ENCODE measurements at regions not wholly inside any gene's neighbourhood (a gene's known extent, or its start where the extent isn't known, plus 50 kb on each side); places are given as distances from the start of the nearest gene placed in this dataset.

- Histone ChIP-seq H3K4me3 (no peak overlapping the region), H3K27ac (no peak overlapping the region), H3K9me3 (no peaks in the 10 kb centered on the region), H3K27me3 (peaks cover 0 to 5% (median 0%) of the 10 kb centered on the region in 4 donors), H3K36me3 (no peaks in the 10 kb centered on the region), H3K4me1 (no peaks in the 10 kb centered on the region)
- ATAC-seq: no peak
- intact Hi-C loops (cut with DNase I): no loop called here
- FAIRE-seq: no peak
- 57 to 72% methylated on average over 1 of the region's 1 CpG for WGBS, 2 donors
- no peak for DNase-seq
- no peak for TF ChIP-seq CTCF (IDR thresholded peaks at IDR 0.05)
Observed at GRCh38 chr13:70613295-70613694, 505.0 kb upstream of the KLHL1 start.

GRCh38 chr13:70612881-70613280 is 504.6 kb upstream of the KLHL1 start:
- intact Hi-C loops (cut with DNase I): no loop called here
- DNase-seq: no peak
- Histone ChIP-seq H3K36me3 (no peaks in the 10 kb centered on the region), H3K9me3 (no peaks in the 10 kb centered on the region), H3K27me3 (peaks cover 0 to 5% (median 0%) of the 10 kb centered on the region in 4 donors), H3K4me1 (no peaks in the 10 kb centered on the region), H3K4me3 (no peak overlapping the region), H3K27ac (no peak overlapping the region)
- FAIRE-seq: no peak
- WGBS, 2 donors: 66 to 72% methylated on average over 2 of the region's 2 CpGs
- TF ChIP-seq CTCF (IDR thresholded peaks at IDR 0.05): no peak
- no peak for ATAC-seq

GRCh38 chr13:70604448-70604847 is 496.2 kb upstream of the KLHL1 start:
- 16 to 20% methylated on average over 4 of the region's 4 CpGs for WGBS, 2 donors
- no peak for TF ChIP-seq CTCF (IDR thresholded peaks at IDR 0.05)
- Histone ChIP-seq H3K27me3 (no peaks in the 10 kb centered on the region), H3K27ac (no peak overlapping the region), H3K4me1 (peaks cover 0 to 6% (median 0%) of the 10 kb centered on the region in 3 donors), H3K4me3 (peak overlapping the region in 1 of 4 donors; percentile 5), H3K9me3 (peaks cover 0 to 4% (median 0%) of the 10 kb centered on the region in 4 donors), H3K36me3 (no peaks in the 10 kb centered on the region)
- DNase-seq (no peak), FAIRE-seq (no peak), ATAC-seq (peak; percentile 60 to 93 (median 87))
- intact Hi-C loops (cut with DNase I): no loop called here

GRCh38 chr13:70593716-70594115 is 485.5 kb upstream of the KLHL1 start:
- Histone ChIP-seq H3K4me3 (no peak overlapping the region), H3K36me3 (no peaks in the 10 kb centered on the region), H3K27me3 (no peaks in the 10 kb centered on the region), H3K27ac (no peak overlapping the region), H3K9me3 (no peaks in the 10 kb centered on the region), H3K4me1 (peaks cover 0 to 5% (median 0%) of the 10 kb centered on the region in 3 donors)
- WGBS, 2 donors: 47 to 48% methylated on average over 3 of the region's 3 CpGs
- intact Hi-C loops (cut with DNase I): no loop called here
- FAIRE-seq (no peak), DNase-seq (no peak), ATAC-seq (no peak)
- TF ChIP-seq CTCF (IDR thresholded peaks at IDR 0.05): no peak

- DNase-seq (no peak), ATAC-seq (no peak), FAIRE-seq (no peak)
- peaks cover 0 to 8% (median 0%) of the 10 kb centered on the region in 3 donors for H3K4me1 ChIP-seq
- no peak overlapping the region for H3K4me3 ChIP-seq
- H3K9me3 ChIP-seq: no peaks in the 10 kb centered on the region
- intact Hi-C loops (cut with DNase I): no loop called here
- WGBS, 2 donors: 81 to 88% methylated on average over 4 of the region's 4 CpGs
- no peaks in the 10 kb centered on the region for H3K36me3 ChIP-seq
- TF ChIP-seq CTCF (IDR thresholded peaks at IDR 0.05): no peak
- H3K27me3 ChIP-seq: no peaks in the 10 kb centered on the region
- H3K27ac ChIP-seq: no peak overlapping the region
Observed at GRCh38 chr13:70585109-70585508, 476.9 kb upstream of the KLHL1 start.
